ENCODE measurements at regions not wholly inside any gene's neighbourhood (a gene's known extent, or its start where the extent isn't known, plus 50 kb on each side); places are given as distances from the start of the nearest gene placed in this dataset.

DNA sequence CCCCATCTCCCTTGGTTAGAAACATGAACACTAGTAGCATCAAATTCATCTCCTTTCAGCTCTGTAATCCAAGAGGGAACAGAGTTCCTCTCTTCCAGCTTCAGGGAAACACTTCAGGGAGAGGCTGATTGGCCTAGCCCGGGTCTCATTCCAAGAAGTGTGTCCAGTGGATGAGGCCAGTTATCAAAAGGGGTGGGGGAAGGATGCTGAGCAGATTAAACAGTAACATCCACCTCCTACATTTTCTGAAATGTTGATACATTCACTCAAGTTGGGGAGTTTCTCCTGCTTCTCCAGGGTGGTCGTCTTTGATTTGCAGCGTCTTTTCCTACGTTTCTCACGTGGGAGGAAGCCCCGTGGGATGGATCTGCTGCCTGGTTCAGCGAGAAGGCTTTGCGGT, 62.9 kb upstream of the WSB1 start:
- TF ChIP-seq, protein P1, sequence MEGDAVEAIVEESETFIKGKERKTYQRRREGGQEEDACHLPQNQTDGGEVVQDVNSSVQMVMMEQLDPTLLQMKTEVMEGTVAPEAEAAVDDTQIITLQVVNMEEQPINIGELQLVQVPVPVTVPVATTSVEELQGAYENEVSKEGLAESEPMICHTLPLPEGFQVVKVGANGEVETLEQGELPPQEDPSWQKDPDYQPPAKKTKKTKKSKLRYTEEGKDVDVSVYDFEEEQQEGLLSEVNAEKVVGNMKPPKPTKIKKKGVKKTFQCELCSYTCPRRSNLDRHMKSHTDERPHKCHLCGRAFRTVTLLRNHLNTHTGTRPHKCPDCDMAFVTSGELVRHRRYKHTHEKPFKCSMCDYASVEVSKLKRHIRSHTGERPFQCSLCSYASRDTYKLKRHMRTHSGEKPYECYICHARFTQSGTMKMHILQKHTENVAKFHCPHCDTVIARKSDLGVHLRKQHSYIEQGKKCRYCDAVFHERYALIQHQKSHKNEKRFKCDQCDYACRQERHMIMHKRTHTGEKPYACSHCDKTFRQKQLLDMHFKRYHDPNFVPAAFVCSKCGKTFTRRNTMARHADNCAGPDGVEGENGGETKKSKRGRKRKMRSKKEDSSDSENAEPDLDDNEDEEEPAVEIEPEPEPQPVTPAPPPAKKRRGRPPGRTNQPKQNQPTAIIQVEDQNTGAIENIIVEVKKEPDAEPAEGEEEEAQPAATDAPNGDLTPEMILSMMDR (optimal IDR thresholded peaks at IDR 0.05 in 1 of 3, IDR thresholded peaks at IDR 0.05 in 1 of 3, conservative IDR thresholded peaks at IDR 0.05 in 1 of 3; ENCODE audit: extremely low read depth in 1 of 3, insufficient read depth in 2 of 3, low read length in 3 of 3), result no peak
- TF ChIP-seq EZH2 (IDR thresholded peaks at IDR 0.05; ENCODE audit: low read length), result no peak

All from keratinocyte (primary cell).